ENCODE measurements at regions not wholly inside any gene's neighbourhood (a gene's known extent, or its start where the extent isn't known, plus 50 kb on each side); places are given as distances from the start of the nearest gene placed in this dataset.

- TF ChIP-seq CTCF (conservative IDR thresholded peaks at IDR 0.05; ENCODE audit: low read length) = no peak
- no peak for TF ChIP-seq EZH2phosphoT487 (IDR thresholded peaks at IDR 0.05; ENCODE audit: borderline replicate concordance)
Observed at GRCh38 chr10:76618171-76618570, 1019.4 kb downstream of the KCNMA1 start.

Measured in Loucy (cell line).